Glutamatergic neuron (in vitro differentiated cells): ENCODE measurements at regions not wholly inside any gene's neighbourhood (a gene's known extent, or its start where the extent isn't known, plus 50 kb on each side); places are given as distances from the start of the nearest gene placed in this dataset.

Source experiments
- DNase-seq: peaks from one replicate; pipeline ENCODE4 v3.0.0; 2022
- H3K27ac Mint-ChIP-seq: one replicate; pipeline ENCODE4 v1.8.0; 2020; ENCODE audit warnings: mild to moderate bottlenecking, mixed read lengths, inconsistent platforms; ENCODE audit not compliant: unreplicated experiment
- H3K27me3 Mint-ChIP-seq: one replicate; pipeline ENCODE4 v1.8.0; 2020; ENCODE audit warnings: mild to moderate bottlenecking, moderate library complexity, mixed read lengths, inconsistent platforms; ENCODE audit not compliant: unreplicated experiment
- H3K36me3 Mint-ChIP-seq: one replicate; pipeline ENCODE4 v1.8.0; 2020; ENCODE audit warnings: mild to moderate bottlenecking, mixed read lengths, inconsistent platforms; ENCODE audit not compliant: unreplicated experiment
- H3K4me1 Mint-ChIP-seq: one replicate; pipeline ENCODE4 v1.8.0; 2020; ENCODE audit warnings: mild to moderate bottlenecking, low read depth, mixed read lengths, inconsistent platforms; ENCODE audit not compliant: unreplicated experiment
- H3K4me3 Mint-ChIP-seq: one replicate; pipeline ENCODE4 v1.8.0; 2020; ENCODE audit warnings: mild to moderate bottlenecking, mixed read lengths, inconsistent platforms; ENCODE audit not compliant: unreplicated experiment
- H3K9me3 Mint-ChIP-seq: one replicate; pipeline ENCODE4 v1.8.0; 2020; ENCODE audit warnings: mild to moderate bottlenecking, moderate library complexity, mixed read lengths, inconsistent platforms; ENCODE audit not compliant: unreplicated experiment
- TF ChIP-seq, protein P1 (sequence below): fragments of 200-600 bp; sonication (generic); IDR thresholded peaks from one replicate; pipeline ENCODE4 v1.5.0; 2021; ENCODE audit not compliant: partially characterized antibody, unreplicated experiment

DNA sequence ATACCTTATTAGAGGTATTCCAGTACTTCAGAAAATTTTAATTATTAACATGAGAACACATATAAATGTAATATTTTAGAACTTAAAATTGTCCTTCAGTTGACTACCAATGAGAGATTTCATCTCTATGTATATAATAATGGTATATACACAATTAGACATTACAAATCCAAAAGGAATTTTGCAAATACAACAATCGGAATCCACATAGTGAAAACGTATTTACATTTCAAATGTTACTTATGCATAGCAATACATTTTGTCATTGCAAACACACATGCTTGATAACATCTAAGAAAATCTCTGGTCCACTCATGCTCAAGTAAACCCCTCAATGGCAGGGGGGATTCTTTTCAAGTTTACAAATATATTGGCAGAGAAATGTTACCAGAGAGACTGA is 2345.2 kb downstream of the PCDH9 start:
- Mint-ChIP-seq H3K36me3 (no peaks in the 10 kb centered on the region), H3K27me3 (peaks cover 2% of the 10 kb centered on the region), H3K4me3 (no peak overlapping the region), H3K9me3 (no peaks in the 10 kb centered on the region), H3K4me1 (no peaks in the 10 kb centered on the region), H3K27ac (no peak overlapping the region)
- no peak for DNase-seq
- TF ChIP-seq, protein P1, sequence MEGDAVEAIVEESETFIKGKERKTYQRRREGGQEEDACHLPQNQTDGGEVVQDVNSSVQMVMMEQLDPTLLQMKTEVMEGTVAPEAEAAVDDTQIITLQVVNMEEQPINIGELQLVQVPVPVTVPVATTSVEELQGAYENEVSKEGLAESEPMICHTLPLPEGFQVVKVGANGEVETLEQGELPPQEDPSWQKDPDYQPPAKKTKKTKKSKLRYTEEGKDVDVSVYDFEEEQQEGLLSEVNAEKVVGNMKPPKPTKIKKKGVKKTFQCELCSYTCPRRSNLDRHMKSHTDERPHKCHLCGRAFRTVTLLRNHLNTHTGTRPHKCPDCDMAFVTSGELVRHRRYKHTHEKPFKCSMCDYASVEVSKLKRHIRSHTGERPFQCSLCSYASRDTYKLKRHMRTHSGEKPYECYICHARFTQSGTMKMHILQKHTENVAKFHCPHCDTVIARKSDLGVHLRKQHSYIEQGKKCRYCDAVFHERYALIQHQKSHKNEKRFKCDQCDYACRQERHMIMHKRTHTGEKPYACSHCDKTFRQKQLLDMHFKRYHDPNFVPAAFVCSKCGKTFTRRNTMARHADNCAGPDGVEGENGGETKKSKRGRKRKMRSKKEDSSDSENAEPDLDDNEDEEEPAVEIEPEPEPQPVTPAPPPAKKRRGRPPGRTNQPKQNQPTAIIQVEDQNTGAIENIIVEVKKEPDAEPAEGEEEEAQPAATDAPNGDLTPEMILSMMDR, result no peak

DNA sequence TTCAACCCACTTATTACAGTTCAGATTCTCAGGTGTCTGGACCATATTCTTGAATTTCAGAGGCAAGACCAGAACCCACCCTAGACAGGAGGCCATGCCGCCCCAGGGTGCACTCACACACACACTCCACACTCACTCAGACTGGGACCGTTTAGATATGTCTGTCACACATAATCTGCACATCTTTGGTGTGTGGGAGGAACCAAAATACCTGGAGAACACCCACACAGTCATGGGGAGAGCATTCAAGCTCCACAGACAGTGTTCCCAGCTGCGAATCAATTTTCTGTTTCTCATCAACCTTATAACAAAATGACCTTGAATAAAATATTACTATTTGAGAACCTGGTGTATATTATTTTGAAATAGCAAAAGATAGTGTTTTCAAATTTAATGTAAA is 2353.0 kb downstream of the PCDH9 start:
- Mint-ChIP-seq H3K27me3 (peaks cover 2% of the 10 kb centered on the region), H3K36me3 (no peaks in the 10 kb centered on the region), H3K4me3 (no peak overlapping the region), H3K9me3 (no peaks in the 10 kb centered on the region), H3K27ac (no peak overlapping the region), H3K4me1 (no peaks in the 10 kb centered on the region)
- no peak for DNase-seq
- TF ChIP-seq, protein P1, result no peak

DNA sequence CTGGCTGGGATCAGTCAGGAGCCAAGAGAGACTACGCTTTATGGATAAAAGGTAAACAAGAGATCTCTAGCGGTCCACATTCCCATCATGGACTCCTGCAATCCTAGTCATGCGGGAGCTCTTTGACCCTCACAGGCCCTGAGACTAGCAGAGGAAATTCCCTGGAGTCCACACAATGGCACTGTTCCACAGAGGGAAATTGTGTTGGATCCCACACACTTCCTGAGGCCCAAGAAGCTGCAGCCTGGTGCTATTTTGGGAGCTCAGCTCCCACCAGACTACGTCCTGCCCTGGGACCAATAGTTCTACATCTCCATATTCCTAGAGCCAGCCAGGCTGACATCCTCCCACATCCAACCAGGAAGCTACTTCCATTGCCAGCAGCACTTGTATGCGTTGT is 2358.4 kb downstream of the PCDH9 start:
- Mint-ChIP-seq H3K4me1 (no peaks in the 10 kb centered on the region), H3K4me3 (no peak overlapping the region), H3K9me3 (no peaks in the 10 kb centered on the region), H3K27me3 (no peaks in the 10 kb centered on the region), H3K27ac (no peak overlapping the region), H3K36me3 (no peaks in the 10 kb centered on the region)
- TF ChIP-seq, protein P1, result no peak
- no peak for DNase-seq

DNA sequence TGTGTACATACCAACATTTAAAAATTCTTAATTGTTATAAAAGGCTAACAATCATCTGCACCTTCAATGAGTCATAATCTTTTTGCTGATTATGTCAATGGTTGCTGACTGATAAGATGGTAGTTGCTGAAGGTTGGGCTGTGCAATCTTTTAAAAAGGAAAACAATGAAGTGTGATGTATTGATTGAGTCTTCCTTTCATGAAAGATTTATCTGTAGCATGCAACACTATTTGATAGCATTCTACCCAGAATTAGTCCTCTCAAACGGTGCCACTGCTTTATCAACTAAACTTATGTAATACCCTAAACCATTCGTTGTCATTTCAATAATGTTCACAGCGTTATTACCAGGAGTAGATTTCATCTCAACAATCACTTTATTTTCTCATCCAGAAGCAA is 2360.6 kb downstream of the PCDH9 start:
- Mint-ChIP-seq H3K4me3 (no peak overlapping the region), H3K36me3 (no peaks in the 10 kb centered on the region), H3K4me1 (no peaks in the 10 kb centered on the region), H3K27ac (no peak overlapping the region), H3K27me3 (no peaks in the 10 kb centered on the region), H3K9me3 (no peaks in the 10 kb centered on the region)
- TF ChIP-seq, protein P1, result no peak
- no peak for DNase-seq

DNA sequence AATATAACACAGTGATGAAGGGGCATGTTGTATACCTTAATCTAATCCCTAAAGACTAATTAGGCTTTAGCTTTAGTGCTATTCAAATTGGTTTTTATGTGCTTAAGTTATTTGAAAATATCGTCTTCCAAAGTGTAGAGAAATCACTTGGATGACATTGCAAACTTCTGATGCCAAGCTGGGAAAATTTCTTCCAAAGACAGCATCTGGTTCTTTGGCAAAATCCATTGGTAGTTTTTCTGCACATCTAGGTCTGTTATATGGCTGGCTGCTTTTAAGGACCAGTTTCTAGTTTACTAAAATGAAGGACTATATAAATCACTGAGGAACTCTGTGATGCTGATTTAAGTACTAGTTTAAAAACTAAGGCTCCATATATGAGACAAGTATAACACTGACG is 2362.3 kb downstream of the PCDH9 start:
- TF ChIP-seq, protein P1, result no peak
- DNase-seq, result no peak
- Mint-ChIP-seq H3K36me3 (no peaks in the 10 kb centered on the region), H3K27ac (no peak overlapping the region), H3K4me1 (no peaks in the 10 kb centered on the region), H3K9me3 (no peaks in the 10 kb centered on the region), H3K4me3 (no peak overlapping the region), H3K27me3 (peaks cover 2% of the 10 kb centered on the region)
